B cell (primary cell): ENCODE measurements at regions not wholly inside any gene's neighbourhood (a gene's known extent, or its start where the extent isn't known, plus 50 kb on each side); places are given as distances from the start of the nearest gene placed in this dataset.
A peak's percentile ranks its signal among the peaks of the same experiment; 100 is the strongest.

Experiments
- ATAC-seq: fragments of 200-7000 bp; cut with Tn5 transposase; one replicate; pipeline ENCODE4 v1.10.0; 2021; ENCODE audit warnings: low read depth, mild to moderate bottlenecking, moderate number of reproducible peaks, moderate library complexity
- CTCF ChIA-PET: fragments of 350-600 bp; sonication (Branson Sonifier 250); formaldehyde crosslinking; loops from one replicate; lab custom pipeline; 2021; ENCODE audit warnings: antibody characterized with exemption, inconsistent platforms; lab: Charles Lee
- POLR2A ChIA-PET: fragments of 350-600 bp; sonication (Branson Sonifier 250); formaldehyde crosslinking; loops from one replicate; lab custom pipeline; 2021; ENCODE audit warnings: antibody characterized with exemption; lab: Charles Lee
- DNase-seq: peaks from one replicate; pipeline ENCODE4 v3.0.0; 2013
- H2AFZ ChIP-seq: 2 replicates; pipeline ENCODE4 v1.6.1; 2012; ENCODE audit warnings: mild to moderate bottlenecking, low read depth, low read length; ENCODE audit not compliant: insufficient read depth, poor library complexity, severe bottlenecking
- H3K27ac ChIP-seq, 2 donors: 1 replicate in 1 of 2; 2 replicates in 1 of 2; pipeline ENCODE4 v1.5.1; 2012 to 2013; ENCODE audit warnings: low read length in 2 of 2, mild to moderate bottlenecking in 2 of 2, moderate library complexity in 1 of 2
- H3K27me3 ChIP-seq, 4 experiments: fragments of 200-600 bp in 1 of 4; sonication (generic) in 1 of 4; replicated peaks in 1 of 4; 1 replicate in 2 of 4; 2 replicates in 2 of 4; pipeline versions ENCODE4 v1.6.1 to v1.7.0; 2013 to 2016; ENCODE audit warnings: low read length in 3 of 4, mild to moderate bottlenecking in 2 of 4, mixed read lengths in 1 of 4, moderate library complexity in 1 of 4; ENCODE audit not compliant: insufficient read depth in 4 of 4, control insufficient read depth in 3 of 4; ENCODE audit errors: control extremely low read depth in 1 of 4
- H3K36me3 ChIP-seq, 2 experiments: replicated peaks in 1 of 2; 1 replicate in 1 of 2; 2 replicates in 1 of 2; pipeline versions ENCODE4 v1.6.1 to v1.7.1; 2013; ENCODE audit warnings: low read length in 1 of 2; ENCODE audit not compliant: insufficient read depth in 2 of 2, control insufficient read depth in 1 of 2; ENCODE audit errors: control extremely low read depth in 1 of 2, extremely low read depth in 1 of 2
- H3K4me1 ChIP-seq, 2 donors: fragments of 200-600 bp in 1 of 2; sonication (generic) in 1 of 2; 1 replicate in 1 of 2; 2 replicates in 1 of 2; pipeline versions ENCODE4 v1.5.1 to v1.6.1; 2013 to 2017; ENCODE audit warnings: low read length in 2 of 2; ENCODE audit not compliant: control insufficient read depth in 2 of 2, insufficient read depth in 2 of 2
- H3K4me2 ChIP-seq: replicated peaks from 2 replicates; pipeline ENCODE3; 2012; ENCODE audit warnings: mild to moderate bottlenecking, low read depth, low read length; ENCODE audit not compliant: poor library complexity, severe bottlenecking
- H3K4me3 ChIP-seq, 5 experiments: fragments of 200-600 bp in 1 of 5; sonication (generic) in 1 of 5; 1 replicate in 3 of 5; 2 replicates in 2 of 5; pipeline versions ENCODE4 v1.5.1 to v1.7.0; 2011 to 2016; ENCODE audit warnings: low read length in 4 of 5, mild to moderate bottlenecking in 4 of 5, low read depth in 2 of 5, control low read depth in 1 of 5, moderate library complexity in 1 of 5; ENCODE audit not compliant: insufficient read depth in 1 of 5; ENCODE audit errors: control extremely low read depth in 1 of 5, extremely low read depth in 1 of 5
- H3K79me2 ChIP-seq: fragments of 200-600 bp; sonication (generic); one replicate; pipeline ENCODE4 v1.6.0; 2016; ENCODE audit warnings: low read length; ENCODE audit not compliant: control insufficient read depth, insufficient read depth
- H3K9ac ChIP-seq: fragments of 200-600 bp; sonication (generic); 2 replicates; pipeline ENCODE4 v1.6.1; 2017; ENCODE audit warnings: mild to moderate bottlenecking, low read length, moderate library complexity
- H3K9me3 ChIP-seq, 3 donors: one replicate each; pipeline versions ENCODE4 v1.6.1 to v1.7.1; 2013; ENCODE audit warnings: low read length in 2 of 3; ENCODE audit not compliant: control insufficient read depth in 2 of 3, insufficient read depth in 1 of 3; ENCODE audit errors: control extremely low read depth in 1 of 3
- H4K20me1 ChIP-seq: 2 replicates; pipeline ENCODE4 v1.6.0; 2012; ENCODE audit warnings: mild to moderate bottlenecking, low read length; ENCODE audit not compliant: insufficient read depth, control insufficient read depth, poor library complexity, severe bottlenecking
- H3K27ac Mint-ChIP-seq: one replicate; pipeline ENCODE4 v1.8.0; 2021; ENCODE audit warnings: mixed read lengths
- H3K27me3 Mint-ChIP-seq: one replicate; pipeline ENCODE4 v1.8.0; 2021; ENCODE audit warnings: mixed read lengths
- H3K4me1 Mint-ChIP-seq: one replicate; pipeline ENCODE4 v1.8.0; 2021; ENCODE audit warnings: mixed read lengths
- H3K4me3 Mint-ChIP-seq: one replicate; pipeline ENCODE4 v1.8.0; 2021; ENCODE audit warnings: mixed read lengths
- H3K9me3 Mint-ChIP-seq: one replicate; pipeline ENCODE4 v1.8.0; 2022; ENCODE audit warnings: mixed read lengths; ENCODE audit not compliant: insufficient read depth
- EZH2 ChIP-seq: IDR thresholded peaks from 2 replicates; pipeline ENCODE4 v1.6.1; 2012; ENCODE audit warnings: borderline replicate concordance, low read depth, mild to moderate bottlenecking, moderate library complexity, low read length; ENCODE audit not compliant: insufficient read depth, poor library complexity, severe bottlenecking
- WGBS: methylation state at CpG from one replicate; pipeline ENCODE4 v1.1.5; 2013; ENCODE audit warnings: missing lambda C conversion rate; ENCODE audit not compliant: insufficient coverage; 5-methylcytosine and 5-hydroxymethylcytosine counted together
- intact Hi-C: fragments of 100-400 bp; cut with micrococcal nuclease; formaldehyde crosslinking; loops from one replicate; pipeline ENCODE4 v1.10.0; 2022
- TF ChIP-seq, protein P1 (sequence below): fragments of 200-600 bp; IDR thresholded peaks from one replicate; pipeline ENCODE4 v1.8.0; 2022; ENCODE audit warnings: antibody characterized with exemption, mild to moderate bottlenecking

DNA sequence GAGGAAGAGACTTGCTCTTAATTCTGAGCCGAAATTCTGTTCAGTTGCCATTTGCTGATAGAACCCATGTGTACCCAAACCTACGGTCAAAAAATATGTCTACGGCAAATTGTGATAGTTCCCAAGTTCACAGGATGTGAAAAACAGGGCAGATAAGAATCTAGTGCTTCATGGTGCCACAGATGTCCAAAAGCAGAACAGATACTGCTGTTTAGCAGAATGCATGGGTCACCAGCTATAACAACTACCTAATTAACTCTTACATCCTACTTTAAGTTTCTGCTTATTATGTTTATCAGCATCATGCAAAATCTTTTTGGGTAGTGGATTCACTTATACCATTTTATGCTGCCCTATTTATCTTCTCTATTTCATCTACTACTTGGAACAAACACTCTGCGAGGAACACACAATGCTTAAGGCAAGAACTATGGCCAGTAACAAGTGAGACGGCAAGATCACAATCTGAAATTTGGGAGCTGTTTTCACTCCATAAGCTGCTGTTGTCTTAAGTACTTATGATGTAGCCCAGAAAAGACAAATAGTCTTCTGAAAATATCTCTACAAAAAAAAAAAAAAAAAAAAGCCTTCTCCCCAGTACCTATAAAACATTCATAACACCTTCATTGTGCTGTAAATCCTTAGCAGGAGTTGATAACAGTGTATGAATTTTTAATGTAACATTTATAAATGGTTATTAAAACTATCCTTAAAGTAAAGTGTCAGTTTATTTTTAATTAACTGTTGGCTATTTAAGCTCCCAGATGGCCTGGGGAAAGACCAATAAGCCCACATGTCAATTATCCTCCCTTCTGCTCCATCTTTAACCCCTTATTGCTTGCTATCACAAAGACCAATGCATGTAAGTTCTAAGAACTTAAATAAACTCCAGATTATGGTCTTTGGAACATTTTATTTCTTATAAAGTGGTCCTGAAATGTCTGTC lies 232.3 kb downstream of the TLR4 start:
- 12% methylated on average over 3 of the region's 5 CpGs for WGBS
- Mint-ChIP-seq H3K9me3 (peaks cover 6% of the 10 kb centered on the region), H3K27me3 (peaks cover 4% of the 10 kb centered on the region), H3K4me1 (peaks cover 23% of the 10 kb centered on the region), H3K4me3 (peak overlapping the region; percentile 59), H3K27ac (peak overlapping the region; percentile 28)
- Histone ChIP-seq H3K4me2 (peak overlapping the region; percentile 52), H3K36me3 (no peaks in the 10 kb centered on the region), H3K9me3 (peaks cover 0 to 3% (median 3%) of the 10 kb centered on the region in 3 donors), H3K27me3 (no peaks in the 10 kb centered on the region), H4K20me1 (no peaks in the 10 kb centered on the region), H3K4me1 (peaks cover 18 to 19% of the 10 kb centered on the region in 2 donors), H3K4me3 (peak overlapping the region in 1 of 5 experiments; percentile 13), H2AFZ (no peak overlapping the region), H3K9ac (peak overlapping the region; percentile 40), H3K79me2 (no peaks in the 10 kb centered on the region), H3K27ac (peak overlapping the region; percentile 39 to 50)
- TF ChIP-seq, protein P1, sequence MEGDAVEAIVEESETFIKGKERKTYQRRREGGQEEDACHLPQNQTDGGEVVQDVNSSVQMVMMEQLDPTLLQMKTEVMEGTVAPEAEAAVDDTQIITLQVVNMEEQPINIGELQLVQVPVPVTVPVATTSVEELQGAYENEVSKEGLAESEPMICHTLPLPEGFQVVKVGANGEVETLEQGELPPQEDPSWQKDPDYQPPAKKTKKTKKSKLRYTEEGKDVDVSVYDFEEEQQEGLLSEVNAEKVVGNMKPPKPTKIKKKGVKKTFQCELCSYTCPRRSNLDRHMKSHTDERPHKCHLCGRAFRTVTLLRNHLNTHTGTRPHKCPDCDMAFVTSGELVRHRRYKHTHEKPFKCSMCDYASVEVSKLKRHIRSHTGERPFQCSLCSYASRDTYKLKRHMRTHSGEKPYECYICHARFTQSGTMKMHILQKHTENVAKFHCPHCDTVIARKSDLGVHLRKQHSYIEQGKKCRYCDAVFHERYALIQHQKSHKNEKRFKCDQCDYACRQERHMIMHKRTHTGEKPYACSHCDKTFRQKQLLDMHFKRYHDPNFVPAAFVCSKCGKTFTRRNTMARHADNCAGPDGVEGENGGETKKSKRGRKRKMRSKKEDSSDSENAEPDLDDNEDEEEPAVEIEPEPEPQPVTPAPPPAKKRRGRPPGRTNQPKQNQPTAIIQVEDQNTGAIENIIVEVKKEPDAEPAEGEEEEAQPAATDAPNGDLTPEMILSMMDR: no peak
- TF ChIP-seq EZH2: no peak
- intact Hi-C loops: no loop called here
- CTCF ChIA-PET: interaction anchor here (0.8 kb wide), 1 partner anchor 25 kb away, joined by 3 read pairs; no protein-coding TSS in a partner anchor
- ATAC-seq (peak; percentile 92), DNase-seq (peak; percentile 68)
- POLR2A ChIA-PET: no interaction called here

DNA sequence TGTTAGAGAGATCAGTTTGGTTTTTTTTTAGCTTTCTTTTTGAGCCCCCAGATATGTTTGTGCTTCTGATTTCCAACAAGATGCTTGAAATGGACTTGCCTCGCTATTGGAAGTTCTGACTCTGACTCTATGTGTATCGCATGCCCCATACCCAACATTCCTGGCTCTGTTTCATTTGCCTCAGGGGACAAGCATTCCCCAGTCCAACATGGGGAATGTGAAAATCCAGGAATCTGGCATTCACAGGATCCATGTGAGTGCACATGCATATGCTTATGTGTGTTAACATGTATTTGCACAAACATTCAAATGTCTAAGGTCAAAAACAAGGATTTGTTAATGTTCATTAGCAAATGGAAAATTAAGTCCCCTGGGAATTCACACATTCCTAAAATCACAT lies 233.9 kb downstream of the TLR4 start:
- Mint-ChIP-seq H3K4me1 (peaks cover 23% of the 10 kb centered on the region), H3K27me3 (peaks cover 4% of the 10 kb centered on the region), H3K9me3 (peaks cover 3% of the 10 kb centered on the region), H3K27ac (no peak overlapping the region), H3K4me3 (no peak overlapping the region)
- Histone ChIP-seq H3K27ac (no peak overlapping the region), H3K9me3 (peaks cover 0 to 3% (median 0%) of the 10 kb centered on the region in 3 donors), H3K79me2 (no peaks in the 10 kb centered on the region), H3K27me3 (no peaks in the 10 kb centered on the region), H3K4me3 (no peak overlapping the region), H4K20me1 (no peaks in the 10 kb centered on the region), H2AFZ (no peak overlapping the region), H3K4me2 (no peak overlapping the region), H3K9ac (no peak overlapping the region), H3K4me1 (peaks cover 18 to 19% of the 10 kb centered on the region in 2 donors), H3K36me3 (no peaks in the 10 kb centered on the region)
- POLR2A ChIA-PET: no interaction called here
- no peak for ATAC-seq
- DNase-seq: no peak
- intact Hi-C loops: no loop called here
- no CpG with 5 or more reads among the region's 2 CpGs for WGBS
- TF ChIP-seq EZH2: no peak
- TF ChIP-seq, protein P1: no peak
- CTCF ChIA-PET: no interaction called here
